Stimulated activated naive CD4-positive, alpha-beta T cell (primary cell): ENCODE measurements at regions not wholly inside any gene's neighbourhood (a gene's known extent, or its start where the extent isn't known, plus 50 kb on each side); places are given as distances from the start of the nearest gene placed in this dataset.
"Not testable (repeated sequence)": the region's sequence is repeated elsewhere in the genome, so short reads cannot be mapped to it uniquely, and the experiment has no call there.

ENCODE experiments used
- DNase-seq, 6 experiments: peaks; one replicate each; lab custom pipeline; 2025; lab: John Stamatoyannopoulos, UW

DNA sequence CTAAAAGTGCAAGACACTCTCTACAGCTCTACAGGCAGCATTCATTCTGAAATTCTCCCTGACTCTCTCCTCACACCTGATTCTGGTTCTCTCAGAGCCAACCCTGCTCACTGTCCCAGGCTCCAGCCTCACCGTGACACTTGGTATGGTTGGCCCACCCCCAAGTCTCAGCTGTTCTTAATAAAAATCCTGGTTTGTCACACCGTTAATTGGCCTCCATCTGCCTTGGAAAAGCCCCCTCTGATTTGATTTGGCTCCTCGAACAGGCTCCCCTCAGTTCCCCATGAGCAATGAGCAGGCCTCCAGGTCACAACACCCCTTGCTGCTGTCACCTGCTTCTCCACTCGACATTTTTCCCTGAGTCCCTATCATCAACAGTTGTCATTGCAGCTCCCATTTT is 507.3 kb upstream of the AUTS2 start:
- DNase-seq, result no peak

DNA sequence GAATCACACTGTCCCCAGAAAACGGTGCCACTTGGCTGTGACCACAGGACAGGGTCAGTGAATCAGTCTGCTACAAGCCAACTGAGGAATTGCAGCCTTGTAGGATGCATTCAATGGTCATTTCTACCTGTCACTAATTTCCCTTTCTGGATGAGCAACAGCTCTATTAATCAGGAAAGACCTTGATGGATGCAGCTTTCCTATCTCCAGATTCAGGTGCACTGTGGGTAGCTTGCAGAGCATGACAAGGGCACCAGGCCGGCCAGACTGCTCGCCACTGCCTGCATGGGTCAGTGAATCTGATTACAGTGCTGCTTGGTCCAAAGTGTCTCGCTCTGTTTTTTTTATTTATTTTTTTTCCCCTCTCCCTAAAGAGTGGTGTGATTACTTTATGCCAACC is 506.8 kb upstream of the AUTS2 start:
- DNase-seq, result no peak

DNA sequence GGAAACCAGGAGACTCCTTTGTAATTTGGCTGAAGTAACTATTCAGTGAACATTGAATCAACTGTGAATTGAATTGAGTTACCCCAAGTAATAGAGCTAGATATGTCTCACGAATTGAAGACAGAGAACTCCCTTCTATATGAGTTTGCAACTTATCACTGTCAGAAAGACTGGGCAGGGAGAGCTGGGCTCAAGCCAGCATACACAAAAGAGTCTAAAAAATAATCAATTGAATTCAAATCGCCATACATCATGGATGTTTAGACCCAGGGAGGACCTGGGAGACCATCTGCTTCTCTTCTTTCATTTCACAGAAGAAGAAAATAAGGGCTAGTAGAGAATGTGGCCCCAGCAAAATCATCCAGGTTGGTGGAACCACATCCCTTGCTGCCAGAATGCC is 503.1 kb upstream of the AUTS2 start:
- DNase-seq, result no peak

DNA sequence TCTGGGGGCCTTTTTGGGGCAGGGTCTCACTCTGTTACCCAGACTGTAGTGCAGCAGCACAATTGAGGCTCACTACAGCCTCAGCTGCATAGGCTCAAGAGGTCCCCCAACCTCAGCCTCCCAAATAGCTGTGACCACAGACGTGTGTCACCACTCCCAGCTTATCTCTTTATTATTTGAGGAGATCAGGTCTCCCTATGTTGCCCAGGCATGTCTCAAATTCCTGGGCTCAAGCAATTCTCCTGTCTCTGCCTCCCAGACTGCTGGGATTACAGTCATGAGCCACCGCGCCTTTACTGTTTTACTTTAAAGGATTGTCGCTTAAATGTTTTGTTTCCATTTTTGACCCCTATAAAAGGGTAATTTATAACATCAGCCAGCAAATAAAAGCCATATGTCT is 502.6 kb upstream of the AUTS2 start:
- no peak for DNase-seq

DNA sequence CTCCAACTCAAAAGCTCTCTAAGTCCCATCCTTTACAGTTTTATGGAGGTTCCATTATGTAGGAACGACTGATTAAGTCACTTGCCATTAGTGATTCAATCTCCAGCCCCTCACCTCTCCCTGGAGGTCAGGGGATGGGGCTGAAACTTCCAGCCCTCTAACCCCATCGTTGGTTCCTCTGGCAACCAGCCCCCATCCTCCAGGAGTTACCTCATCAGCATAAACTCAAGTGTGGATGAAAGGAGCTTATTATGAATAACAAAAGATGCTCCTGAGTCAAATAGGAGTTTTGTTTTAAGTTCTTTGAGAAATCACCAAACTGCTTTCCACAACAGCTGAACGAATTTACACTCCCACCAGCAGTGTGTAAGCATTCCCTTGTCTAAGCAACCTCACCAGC is 494.3 kb upstream of the AUTS2 start:
- DNase-seq, result no peak

DNA sequence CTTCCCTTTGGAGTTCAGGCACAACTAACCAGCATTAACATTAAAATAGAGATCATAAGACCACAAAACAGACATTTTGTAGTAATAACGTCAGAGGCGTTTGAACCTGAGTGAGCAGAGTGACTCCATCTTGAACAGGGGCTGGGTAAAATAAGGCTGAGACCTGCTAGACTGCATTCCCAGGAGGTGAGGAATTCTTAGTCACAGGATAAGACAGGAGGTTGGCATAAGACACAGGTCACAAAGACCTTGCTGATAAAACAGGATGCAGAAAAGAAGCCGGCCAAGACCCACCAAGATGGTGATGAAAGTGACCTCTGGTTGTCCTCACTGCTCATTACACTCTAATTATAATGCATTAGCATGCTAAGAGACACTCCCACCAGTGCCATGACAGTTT is 493.2 kb upstream of the AUTS2 start:
- DNase-seq, result no peak

DNA sequence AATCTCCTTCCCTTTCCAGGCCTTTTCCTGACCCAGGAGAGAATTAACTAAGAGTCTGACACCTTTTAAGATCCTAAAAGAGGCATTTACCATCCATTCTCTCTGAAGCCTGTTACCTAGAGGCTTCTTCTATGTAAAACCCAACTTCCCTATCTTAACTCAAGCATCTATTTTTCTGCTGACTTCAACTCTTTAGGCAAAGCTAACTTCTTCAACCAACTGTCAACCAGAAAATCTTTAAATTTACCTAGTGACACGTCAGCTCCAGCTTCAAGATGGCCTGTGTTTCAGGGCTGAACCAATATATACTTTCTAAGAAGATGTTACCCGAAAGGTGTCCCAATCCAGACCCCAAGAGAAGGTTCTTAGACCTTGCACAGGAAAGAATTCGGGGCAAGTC is 492.3 kb upstream of the AUTS2 start:
- no peak for DNase-seq

DNA sequence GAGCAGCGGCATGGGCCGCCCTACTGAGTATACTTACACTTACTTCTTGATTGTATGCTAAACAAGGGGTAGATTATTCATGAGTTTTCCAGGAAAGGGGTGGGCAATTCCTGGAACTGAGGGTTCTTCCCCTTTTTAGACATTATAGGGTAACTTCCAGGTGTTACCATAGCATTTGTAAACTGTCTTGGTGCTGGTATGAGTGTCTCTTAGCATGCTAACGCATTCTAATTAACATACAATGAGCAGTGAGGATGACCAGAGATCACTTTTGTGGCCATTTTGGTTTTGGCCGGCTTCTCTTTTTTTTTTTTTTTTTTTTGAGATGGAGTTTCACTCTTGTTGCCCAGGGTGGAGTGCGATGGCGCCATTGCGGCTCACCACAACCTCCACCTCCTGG is 491.8 kb upstream of the AUTS2 start:
- not testable (repeated sequence) for DNase-seq

DNA sequence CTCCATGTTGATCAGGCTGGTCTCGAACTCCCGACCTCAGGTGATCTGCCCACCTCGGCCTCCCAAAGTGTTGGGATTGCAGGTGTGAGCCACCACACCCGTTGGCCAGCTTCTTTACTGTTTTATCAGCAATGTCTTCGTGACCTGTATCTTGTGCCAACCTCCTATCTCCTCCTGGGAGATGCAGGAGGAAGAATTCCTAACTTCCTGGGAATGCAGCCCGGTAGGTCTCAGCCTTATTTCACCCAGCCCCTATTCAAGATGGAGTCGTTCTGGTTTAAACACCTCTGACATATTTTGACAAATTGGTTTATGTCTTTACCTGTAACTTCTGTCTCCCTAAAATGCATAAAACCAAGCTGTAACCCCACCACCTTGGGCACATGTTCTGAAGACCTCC is 491.3 kb upstream of the AUTS2 start:
- DNase-seq, result not testable (repeated sequence)

DNA sequence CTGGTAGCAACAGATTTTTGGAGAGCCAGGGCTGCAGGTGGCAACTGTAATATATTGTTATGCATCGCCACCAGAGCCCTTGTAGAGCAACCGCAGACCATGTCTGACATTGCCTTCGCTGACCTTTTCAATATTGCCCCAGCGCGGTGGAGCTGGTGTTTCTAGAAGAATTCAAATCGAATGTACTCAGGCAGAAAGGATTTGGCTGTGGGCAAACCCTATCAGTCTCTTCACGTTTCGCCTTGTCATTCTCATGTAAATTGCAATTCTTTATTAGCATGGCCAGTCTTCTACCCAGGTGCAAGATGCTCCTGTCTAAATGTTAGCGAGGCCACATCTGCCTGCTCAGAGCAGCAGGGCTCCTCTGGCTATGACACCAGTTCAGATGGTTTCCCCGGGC is 490.2 kb upstream of the AUTS2 start:
- DNase-seq, result no peak

DNA sequence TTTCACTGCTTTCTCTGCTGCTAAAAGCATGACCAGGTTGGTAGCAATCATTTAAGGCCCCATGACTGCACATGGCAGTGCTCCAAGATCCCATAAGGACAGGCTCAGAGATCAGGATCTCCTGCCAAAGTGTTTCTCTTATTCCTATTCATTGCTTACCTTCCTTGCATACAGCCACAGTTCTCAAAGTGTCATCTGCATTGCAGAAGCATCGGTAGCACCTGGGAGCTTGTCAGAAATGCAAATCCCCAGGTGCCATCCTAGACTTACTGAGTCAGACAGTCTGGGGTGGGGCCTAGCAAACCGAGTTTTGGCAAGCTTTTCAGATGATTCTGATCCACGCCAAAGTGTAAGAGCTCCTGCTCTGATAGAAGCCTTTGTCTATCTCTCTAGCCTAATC is 489.0 kb upstream of the AUTS2 start:
- no peak for DNase-seq

DNA sequence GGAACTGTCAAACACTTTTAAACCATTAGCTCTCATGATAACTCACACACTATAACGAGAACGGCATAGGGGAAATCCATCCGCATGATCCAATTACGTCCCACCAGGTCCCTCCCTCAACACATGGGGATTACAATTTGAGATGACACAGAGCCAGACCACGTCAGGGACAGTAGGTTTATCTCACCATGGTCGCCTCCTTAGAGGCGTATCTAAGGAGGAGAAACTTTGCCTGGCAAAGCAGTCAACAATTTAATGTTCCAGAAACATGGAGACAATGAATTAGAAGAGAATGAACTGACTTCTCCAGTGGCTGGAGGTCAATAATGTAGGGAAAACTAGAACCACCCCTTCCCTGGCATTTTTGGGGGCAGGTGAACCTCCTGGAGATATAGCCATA is 488.4 kb upstream of the AUTS2 start:
- no peak for DNase-seq

DNA sequence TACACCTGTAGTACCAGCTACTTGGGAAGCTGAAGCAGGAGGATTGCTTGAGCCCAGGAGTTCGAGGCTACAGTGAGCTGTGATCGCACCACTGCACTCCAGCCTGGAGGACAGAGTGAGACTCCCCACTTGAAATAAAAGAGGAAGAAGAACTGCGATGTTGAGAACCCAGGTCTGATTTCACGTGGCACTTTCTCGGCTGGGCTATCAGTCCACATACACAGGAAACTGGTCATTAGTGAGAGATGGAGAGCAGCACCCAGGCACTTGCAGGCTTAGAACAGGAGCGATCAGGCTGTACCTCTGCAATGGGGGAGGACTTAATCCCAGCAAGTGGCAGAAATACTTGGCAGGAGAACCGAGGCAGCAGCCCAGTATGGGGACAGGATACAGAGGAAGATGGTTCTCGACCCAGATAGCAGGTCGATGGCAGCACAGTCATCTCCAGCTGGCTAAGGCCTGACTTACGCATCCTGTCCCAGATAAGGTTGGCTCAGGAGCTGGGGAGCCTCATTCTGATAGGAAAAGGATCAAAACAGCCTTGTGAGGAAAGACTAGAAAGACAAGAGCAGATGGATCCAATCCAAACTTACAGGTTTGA is 487.7 kb upstream of the AUTS2 start:
- DNase-seq, result no peak

DNA sequence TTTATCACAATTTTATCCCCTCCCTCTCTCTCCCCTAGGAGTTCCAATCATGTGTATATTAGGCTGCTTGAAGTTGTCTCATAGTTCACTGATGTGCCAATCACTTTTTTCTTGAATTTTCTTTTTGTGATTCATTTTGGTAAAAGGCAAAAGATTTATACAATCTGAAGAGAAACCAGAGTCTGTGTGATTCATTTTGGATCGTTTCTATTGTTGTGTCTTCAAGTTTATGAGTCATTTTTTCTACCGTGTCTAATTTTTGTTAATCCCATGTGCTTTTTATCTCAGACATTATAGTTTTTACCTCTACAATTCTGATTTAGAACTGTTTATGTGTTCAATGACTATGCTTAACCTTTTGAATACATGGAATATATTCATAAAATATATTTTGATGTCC is 483.9 kb upstream of the AUTS2 start:
- no peak for DNase-seq

DNA sequence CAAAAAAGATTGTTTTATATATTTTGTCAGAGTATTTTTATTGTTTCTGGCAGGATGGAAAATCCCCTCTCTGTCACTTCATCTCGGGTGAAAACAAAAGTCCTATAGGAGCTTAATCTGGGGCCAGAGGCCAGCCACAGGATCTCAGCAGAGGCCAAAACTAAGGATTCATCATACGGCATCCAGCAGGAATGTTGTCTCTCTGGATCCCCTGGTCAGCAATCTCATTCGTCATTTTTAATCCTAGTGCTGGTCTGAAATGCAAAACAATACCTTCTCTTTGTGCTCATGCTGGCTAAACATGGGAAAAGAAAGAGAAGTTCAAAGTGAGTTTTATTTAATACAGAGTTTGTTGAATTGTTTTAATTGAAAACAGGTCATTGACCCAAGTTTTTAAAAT is 482.5 kb upstream of the AUTS2 start:
- no peak for DNase-seq

DNA sequence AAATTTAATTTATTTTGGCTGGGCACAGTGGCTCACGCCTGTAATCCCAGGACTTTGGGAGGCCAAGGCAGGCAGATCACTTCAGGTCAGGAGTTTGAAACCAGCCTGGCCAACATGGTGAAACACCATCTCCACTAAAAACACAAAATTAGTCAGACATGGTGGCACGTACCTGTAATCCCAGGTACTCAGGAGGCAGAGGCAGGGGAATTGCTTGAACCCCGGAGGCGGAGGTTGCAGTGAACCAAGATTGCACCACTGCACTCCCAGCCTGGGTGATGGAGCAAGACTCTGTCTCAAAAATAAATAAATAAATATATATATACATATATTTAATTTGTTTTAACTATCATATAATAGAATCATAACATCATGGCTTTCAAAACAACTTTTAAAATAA is 482.1 kb upstream of the AUTS2 start:
- not testable (repeated sequence) for DNase-seq

DNA sequence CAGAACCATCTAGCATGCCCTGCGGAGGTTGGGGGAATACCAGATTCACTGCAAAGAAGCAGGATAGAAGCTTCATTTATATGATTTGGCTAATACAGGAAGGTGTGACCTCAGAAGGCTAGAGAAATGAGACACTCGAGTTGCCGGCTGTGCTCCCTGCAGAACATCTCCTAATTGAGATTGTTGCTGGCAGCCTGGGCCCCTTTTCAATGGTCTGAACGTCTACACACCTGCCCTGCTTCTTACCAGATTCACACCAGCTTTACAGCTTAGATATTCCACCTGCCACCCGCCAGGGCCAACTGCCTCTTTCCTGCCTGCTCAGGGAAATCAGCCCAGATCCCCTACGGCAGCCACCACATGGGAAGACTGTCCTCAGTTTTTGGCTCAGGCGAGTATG is 475.3 kb upstream of the AUTS2 start:
- no peak for DNase-seq

DNA sequence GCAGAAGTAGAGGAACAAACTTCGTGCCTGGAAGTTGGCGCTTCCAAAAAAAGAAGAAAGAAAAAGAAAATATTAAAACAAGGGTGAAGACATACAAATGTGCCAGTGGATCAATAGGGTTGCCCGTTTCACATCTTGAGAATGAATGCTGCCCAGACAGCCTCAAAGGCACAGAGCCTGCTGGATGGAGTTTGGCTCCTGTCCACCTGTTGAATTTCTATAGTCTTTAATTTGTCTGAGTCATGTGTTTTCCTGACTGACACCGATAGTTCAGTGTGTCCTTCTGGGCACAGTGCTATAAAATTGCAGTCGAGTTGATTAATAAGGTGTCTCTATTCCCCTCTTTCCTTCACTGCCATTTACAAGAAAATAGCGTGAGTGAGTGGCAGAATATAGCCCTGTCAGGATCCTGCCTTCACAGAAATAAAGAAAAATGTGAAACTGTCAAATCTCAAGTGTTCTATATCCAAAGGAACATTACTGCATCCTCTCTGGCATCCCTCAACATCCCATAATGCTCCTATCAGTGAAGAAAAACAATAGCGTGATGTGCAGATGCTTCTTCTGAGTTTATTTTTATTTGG is 471.3 kb upstream of the AUTS2 start:
- DNase-seq, result no peak

DNA sequence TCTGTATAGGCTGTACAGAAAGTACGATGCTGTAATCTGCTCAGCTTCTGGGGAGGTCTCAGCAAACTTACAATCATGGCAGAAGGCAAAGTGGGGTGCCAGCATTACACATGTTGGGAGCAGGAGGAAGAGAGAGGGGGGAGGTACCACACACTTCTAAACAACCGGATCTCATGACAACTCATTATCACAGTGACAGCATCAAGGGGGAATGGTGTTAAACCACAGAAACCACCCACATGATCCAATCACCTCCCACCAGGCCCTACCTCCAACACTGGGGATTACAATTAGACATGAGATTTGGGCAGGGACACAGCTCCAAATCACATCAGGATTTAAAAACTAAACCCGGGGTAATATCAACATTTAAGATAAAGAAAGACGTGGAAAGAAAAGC is 468.8 kb upstream of the AUTS2 start:
- no peak for DNase-seq

DNA sequence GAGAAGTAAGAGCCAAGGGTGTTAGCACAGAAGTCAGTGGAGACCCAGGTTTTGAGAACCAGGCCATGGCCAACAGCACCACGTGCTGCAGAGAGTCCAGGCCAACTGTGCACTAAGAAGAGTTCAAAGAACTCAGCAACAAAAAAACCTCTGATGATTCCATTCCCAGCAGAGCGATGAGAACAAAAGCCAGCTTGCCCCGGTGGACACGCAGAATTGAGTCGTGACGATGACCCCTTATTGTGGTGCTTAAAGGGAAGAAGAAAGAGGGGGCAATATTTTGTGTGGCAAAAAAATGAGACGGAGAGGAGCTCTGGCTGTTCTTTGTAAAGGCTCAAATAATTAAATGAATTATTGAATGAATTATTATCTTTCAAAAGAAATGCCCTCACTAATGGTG is 468.3 kb upstream of the AUTS2 start:
- DNase-seq, result no peak

DNA sequence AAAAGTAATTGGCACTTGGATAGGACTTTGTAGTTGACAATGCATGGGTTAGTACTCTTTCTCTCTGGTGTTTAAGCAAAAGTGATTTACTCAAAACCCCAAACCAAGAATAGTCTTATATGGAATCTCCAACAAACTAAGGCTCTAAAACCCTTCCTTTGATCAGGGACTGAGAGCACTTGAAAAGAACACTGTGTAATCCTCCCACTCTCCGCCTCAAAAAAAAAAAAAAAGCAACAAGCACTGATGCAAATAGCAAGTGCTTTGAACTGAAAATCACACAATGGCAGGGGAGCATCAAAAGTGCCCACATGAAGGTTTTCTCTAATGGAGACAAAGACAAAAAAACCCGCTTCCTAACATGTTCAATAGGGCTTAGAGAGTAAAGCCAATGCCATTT is 467.9 kb upstream of the AUTS2 start:
- peak in 1 of 6 experiments; percentile 6 for DNase-seq

DNA sequence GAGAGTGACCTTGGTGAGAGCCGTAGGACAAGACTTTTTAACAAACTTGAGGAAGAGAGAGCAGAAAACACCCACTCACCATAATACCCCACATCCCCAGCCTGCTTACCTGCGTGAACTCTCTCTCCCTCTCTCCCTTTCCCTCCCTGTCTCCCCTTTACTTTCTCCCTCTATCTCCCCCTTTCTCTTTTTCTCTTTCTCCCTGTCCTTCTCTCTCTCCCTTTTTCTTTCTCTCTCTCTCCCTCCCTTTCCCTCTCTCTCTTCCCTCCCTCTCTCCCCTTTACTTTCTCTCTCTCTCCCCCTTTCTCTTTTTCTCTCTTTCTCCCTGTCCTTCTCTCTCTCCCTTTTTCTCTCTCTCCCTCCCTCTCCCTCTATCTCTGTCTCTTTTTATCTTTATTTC is 464.0 kb upstream of the AUTS2 start:
- DNase-seq, result no peak

DNA sequence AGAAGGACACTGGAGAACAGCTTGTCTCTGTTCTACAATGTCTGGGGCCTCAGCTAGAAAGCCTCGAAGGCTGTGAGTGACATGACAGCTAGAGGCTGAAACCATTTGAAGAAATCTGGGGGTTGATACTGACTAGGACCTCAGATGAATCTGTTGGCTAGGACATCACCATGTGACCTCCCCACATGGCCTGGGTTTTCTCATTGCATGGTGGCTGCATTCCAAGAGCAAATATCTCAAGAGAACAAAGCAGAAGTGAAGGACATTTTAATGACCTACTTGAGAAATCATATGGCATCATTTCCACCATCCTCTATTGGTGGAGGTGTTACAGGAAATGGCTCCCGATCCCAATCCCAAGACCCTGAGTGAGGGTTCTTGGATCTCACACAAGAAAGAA is 450.6 kb upstream of the AUTS2 start:
- no peak for DNase-seq
